NCI-H82 treated with DMSO at 0.1 percent for 48 hours (cell line): ENCODE measurements at regions not wholly inside any gene's neighbourhood (a gene's known extent, or its start where the extent isn't known, plus 50 kb on each side); places are given as distances from the start of the nearest gene placed in this dataset.

Experiments used
- DNase-seq: peaks from one replicate; lab custom pipeline; 2025; ENCODE audit not compliant: unreplicated experiment; lab: John Stamatoyannopoulos, UW

- no peak for DNase-seq
Observed at GRCh38 chr16:66152181-66152580, 214.3 kb upstream of the CDH5 start.

DNA sequence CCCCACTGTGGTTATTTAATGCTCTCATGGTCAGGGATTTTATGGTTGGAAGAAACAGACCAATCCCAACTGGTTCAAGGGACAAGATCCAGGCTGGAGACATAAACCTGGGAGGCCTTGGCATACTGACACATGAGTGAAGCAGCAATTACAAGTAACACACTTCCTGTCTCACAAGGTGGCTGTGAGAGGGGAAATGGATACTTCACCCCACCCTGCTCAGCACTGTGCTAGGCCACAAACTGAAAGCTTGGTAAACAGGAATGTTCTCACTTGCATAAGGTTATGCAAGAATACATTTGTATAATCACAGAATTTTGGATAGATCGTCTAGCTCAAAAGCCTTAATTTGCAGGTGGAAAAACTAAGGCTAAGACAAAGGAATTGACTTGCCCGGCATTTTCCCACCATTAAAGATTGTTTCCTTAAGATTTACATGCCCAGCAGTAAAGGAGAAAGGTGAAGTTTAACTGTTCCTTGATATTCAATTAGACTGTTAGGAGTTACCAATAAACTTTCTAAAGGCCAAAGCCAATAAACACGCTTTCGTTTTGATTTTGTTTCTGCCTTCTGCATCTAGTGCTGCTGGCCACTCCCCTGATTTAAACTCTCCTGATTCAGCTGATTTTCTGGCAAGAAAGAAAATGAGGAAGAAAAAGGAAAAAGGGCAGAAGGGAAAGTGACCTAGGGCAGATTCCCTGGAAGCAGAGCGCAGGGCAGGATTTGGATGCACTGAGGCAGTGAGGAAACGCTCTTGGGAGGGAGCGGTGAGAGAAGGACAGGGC, 215.6 kb upstream of the CDH5 start:
- no peak for DNase-seq

DNA sequence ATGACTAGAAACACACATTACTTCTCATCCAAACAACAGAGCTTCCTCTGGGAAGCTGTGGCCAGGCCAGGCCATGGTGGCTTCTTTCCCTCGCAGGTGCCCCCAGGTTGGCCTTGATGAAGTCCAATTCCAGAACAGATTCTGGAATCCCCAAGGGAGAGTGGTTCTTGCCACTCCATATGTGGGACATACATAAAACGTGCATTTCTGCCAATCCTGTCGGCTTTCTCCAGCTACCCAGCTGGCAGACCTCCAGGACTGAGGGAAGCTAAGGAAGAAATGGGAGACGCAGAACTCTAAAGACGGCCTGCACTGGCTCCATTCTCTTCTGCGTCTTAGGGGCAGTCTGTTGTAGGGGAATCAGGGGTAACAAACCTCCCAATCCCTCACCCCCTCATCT, 219.2 kb upstream of the CDH5 start:
- DNase-seq: no peak

GRCh38 chr16:66146798-66147197, 219.7 kb upstream of the CDH5 start:
- DNase-seq: no peak

DNA sequence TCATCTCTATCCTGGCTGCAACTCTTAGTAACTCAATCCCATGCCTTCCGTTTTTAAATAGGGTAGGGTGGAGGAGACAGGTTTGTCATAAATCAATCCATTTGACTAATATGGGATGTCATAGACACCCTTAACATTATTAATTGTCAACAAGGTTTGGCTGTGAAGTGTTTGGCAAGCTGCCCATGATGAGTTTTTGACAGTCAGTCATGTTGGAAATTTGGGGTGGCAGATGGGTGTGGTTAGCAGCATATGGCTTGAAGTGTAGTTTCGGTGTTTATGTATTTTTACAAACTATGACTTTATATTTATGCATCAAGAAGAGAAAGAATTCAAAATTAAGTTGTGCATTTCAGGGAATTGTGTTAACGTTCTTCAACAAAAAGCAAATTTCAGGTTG, 221.8 kb upstream of the CDH5 start:
- no peak for DNase-seq

GRCh38 chr16:66143415-66143814, 223.1 kb upstream of the CDH5 start:
- no peak for DNase-seq

GRCh38 chr16:66141885-66142284, 224.6 kb upstream of the CDH5 start:
- no peak for DNase-seq

DNA sequence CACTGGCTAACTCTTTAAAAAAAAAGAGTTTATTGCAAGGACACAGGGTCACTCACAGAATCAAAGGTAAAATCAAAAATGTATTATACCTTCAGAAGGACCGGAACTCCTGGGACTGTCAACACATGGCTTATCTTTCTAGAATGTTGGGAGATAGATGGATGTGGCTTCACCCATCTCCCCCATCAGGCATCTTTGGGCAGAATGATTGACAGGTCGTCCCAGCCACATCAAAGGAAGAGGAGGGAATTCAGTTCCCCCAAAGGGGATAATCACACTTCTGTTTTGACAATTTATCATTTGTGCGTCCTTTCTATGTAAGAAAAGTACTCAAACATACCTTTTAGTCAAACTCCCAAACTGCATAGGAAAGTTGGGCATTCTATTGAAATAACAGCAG, 228.6 kb upstream of the CDH5 start:
- DNase-seq: no peak

- DNase-seq: no peak
Observed at GRCh38 chr16:66136841-66137240, 229.7 kb upstream of the CDH5 start.

- DNase-seq: no peak
Observed at GRCh38 chr16:66135838-66136237, 230.7 kb upstream of the CDH5 start.

DNA sequence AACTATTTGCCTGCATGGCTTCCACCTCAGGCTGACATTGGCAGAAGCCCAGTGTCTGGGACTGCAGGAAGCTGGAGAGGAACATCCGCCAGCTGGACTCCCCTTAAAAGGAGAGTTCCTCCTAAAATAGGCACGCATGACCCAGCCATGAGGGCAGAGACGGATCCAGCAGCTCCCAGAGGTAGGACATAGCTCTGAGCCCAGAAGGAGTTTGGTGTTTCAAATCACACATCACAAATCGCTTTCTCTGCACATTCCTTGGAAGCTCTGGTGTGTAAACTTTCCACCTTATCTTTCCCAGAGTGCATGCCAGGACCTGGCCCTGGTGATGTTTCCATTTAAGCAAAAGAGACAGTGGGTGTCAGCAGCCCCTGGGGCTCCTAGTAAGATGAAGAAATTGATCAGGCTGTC, 231.1 kb upstream of the CDH5 start:
- no peak for DNase-seq

DNA sequence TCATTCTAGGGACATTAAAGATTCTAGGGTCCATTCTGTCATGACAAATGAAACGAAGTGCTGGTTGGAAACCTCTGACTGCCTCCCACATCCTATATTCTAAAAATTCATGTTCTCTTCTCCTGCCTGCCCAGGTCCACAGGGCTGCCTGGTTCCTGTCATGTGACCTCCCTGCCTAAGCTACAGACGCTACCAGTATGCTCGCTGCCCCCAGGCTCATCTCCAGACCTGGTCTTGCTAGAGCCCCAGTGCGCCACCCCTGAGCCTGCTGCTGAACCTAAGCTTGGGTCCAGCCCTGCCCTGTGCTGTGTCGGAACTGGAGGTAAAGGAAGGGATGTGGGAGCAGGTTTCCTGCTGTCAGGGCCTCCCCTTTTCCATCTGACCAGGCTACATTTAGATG, 231.6 kb upstream of the CDH5 start:
- no peak for DNase-seq

- no peak for DNase-seq
Observed at GRCh38 chr16:66133643-66134338, 232.7 kb upstream of the CDH5 start.

DNA sequence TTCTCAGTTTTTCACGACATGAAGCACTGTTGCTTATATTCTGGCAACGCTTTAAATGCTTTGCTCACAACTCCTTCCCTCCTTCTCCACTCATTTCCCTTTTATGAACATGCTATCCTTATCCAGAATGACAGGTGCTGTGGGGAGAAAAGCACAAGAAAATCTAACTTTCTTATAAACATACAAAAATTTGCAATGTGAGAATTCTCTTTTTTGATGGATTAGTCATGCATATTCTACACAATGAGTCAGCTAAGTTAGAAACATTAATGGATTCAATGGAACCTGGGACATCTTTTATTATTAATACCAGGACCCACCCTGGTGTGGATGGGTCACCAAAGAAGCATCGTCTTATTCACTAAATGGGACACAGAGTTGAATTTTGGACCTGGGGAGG, 234.6 kb upstream of the CDH5 start:
- no peak for DNase-seq

- no peak for DNase-seq
Observed at GRCh38 chr16:66131156-66131807, 235.2 kb upstream of the CDH5 start.

- DNase-seq: no peak
Observed at GRCh38 chr16:66130296-66130905, 236.1 kb upstream of the CDH5 start.

DNA sequence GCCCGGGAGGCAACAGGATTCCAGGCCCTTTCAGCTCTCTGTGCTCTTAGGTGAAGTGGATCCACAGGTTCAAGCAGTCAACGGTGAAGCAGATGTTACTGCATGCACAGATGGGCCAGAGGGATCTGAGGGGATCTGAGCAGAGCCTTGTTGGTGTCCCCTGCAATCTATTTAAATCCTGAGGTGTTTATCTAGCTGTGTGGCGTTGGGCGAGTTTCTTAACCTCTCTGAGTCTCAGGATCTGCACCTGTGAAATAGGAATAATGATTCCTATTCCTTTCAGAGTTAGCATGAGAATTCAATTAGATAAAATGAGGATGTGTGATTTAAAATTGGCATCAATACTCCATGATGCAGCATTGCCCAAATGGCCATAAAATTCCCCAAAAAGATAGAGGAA, 237.3 kb upstream of the CDH5 start:
- DNase-seq: no peak

GRCh38 chr16:66128371-66128770, 238.1 kb upstream of the CDH5 start:
- DNase-seq: no peak

GRCh38 chr16:66127459-66128370, 238.8 kb upstream of the CDH5 start:
- peak; percentile 29 for DNase-seq

DNA sequence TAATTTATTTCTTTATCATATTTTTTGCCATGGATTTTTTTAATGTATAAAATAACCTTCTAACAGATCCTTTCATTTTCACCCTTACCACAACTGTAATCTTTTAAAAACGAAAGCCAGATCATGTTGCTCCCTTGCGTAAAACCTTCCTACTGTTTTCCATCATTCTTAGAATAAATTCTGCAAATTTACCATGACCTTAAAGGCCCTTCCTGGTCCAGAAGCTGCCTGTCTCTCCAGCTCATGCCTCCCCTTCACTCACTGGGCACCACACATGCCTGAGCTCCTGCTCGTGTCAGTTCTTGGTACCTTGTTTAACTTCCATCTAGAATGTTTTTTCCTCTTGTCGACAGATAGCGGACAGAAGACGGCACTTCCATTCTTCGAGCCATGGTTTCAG, 245.0 kb upstream of the CDH5 start:
- no peak for DNase-seq

- DNase-seq: no peak
Observed at GRCh38 chr16:66120656-66121055, 245.8 kb upstream of the CDH5 start.
